Prostate gland (tissue), 2 donors: ENCODE measurements at regions not wholly inside any gene's neighbourhood (a gene's known extent, or its start where the extent isn't known, plus 50 kb on each side); places are given as distances from the start of the nearest gene placed in this dataset.

ENCODE experiments used
- DNase-seq: peaks from one replicate; pipeline ENCODE4 v3.0.0-alpha.2; 2019; ENCODE audit warnings: low spot score
- H3K27ac ChIP-seq, 2 donors: fragments of 200-600 bp; sonication (generic); 2 replicates each; pipeline ENCODE4 v1.5.1; 2017 to 2019
- H3K27me3 ChIP-seq: fragments of 200-600 bp; sonication (generic); replicated peaks from 2 replicates; pipeline ENCODE4 v1.5.1; 2019; ENCODE audit not compliant: insufficient read depth
- H3K36me3 ChIP-seq, 2 donors: fragments of 200-600 bp; sonication (generic); 1 replicate in 1 of 2; 2 replicates in 1 of 2; pipeline versions ENCODE4 v1.5.1 to v1.8.1; 2017 to 2019
- H3K4me1 ChIP-seq: fragments of 200-600 bp; sonication (generic); replicated peaks from 2 replicates; pipeline ENCODE4 v1.5.1; 2019
- H3K4me3 ChIP-seq, 2 donors: fragments of 200-600 bp; sonication (generic); 2 replicates each; pipeline ENCODE4 v1.5.1; 2017 to 2019
- H3K9me3 ChIP-seq: fragments of 200-600 bp; sonication (generic); 2 replicates; pipeline ENCODE4 v1.5.1; 2017
- CTCF ChIP-seq, 4 experiments: fragments of 200-600 bp in 2 of 4; fragments of 450-650 bp in 2 of 4; sonication (generic) in 2 of 4; IDR thresholded peaks; 1 replicate in 3 of 4; 2 replicates in 1 of 4; pipeline ENCODE4 v1.5.1; 2016 to 2019; ENCODE audit warnings: antibody characterized with exemption in 4 of 4, mild to moderate bottlenecking in 2 of 4, moderate library complexity in 2 of 4
- POLR2A ChIP-seq: fragments of 450-650 bp; IDR thresholded peaks from one replicate; pipeline ENCODE4 v1.6.1; 2016; ENCODE audit warnings: antibody characterized with exemption, mild to moderate bottlenecking
- POLR2AphosphoS5 ChIP-seq: sonication (generic); formaldehyde crosslinking; IDR thresholded peaks from one replicate; pipeline ENCODE4 v1.6.1; 2017; ENCODE audit warnings: antibody characterized with exemption
- WGBS: methylation state at CpG from one replicate; pipeline ENCODE4 v1.1.5; 2018; 5-methylcytosine and 5-hydroxymethylcytosine counted together
- intact Hi-C: fragments of 100-400 bp; cut with DNase I; formaldehyde crosslinking; loops from one replicate; pipeline ENCODE4 v1.14.2; 2022

GRCh38 chr5:165083394-165083793 lies 1578.0 kb downstream of the MAT2B start:
- Histone ChIP-seq H3K4me1 (no peaks in the 10 kb centered on the region), H3K27ac (no peak overlapping the region), H3K36me3 (no peaks in the 10 kb centered on the region), H3K27me3 (no peaks in the 10 kb centered on the region), H3K9me3 (no peaks in the 10 kb centered on the region), H3K4me3 (no peak overlapping the region)
- no peak for DNase-seq
- WGBS = 52% methylated on average over 1 of the region's 1 CpG
- TF ChIP-seq CTCF (IDR thresholded peaks at IDR 0.05) (no peak), POLR2AphosphoS5 (no peak), POLR2A (no peak)
- intact Hi-C loops = no loop called here

- WGBS = 49% methylated on average over 2 of the region's 2 CpGs
- no peaks in the 10 kb centered on the region for H3K36me3 ChIP-seq
- no peaks in the 10 kb centered on the region for H3K9me3 ChIP-seq
- DNase-seq = no peak
- intact Hi-C loops = no loop called here
- TF ChIP-seq POLR2A = no peak
- no peak for TF ChIP-seq CTCF (IDR thresholded peaks at IDR 0.05)
- TF ChIP-seq POLR2AphosphoS5 = no peak
- no peaks in the 10 kb centered on the region for H3K4me1 ChIP-seq
- H3K4me3 ChIP-seq = no peak overlapping the region
- no peaks in the 10 kb centered on the region for H3K27me3 ChIP-seq
- H3K27ac ChIP-seq = no peak overlapping the region
Measured at GRCh38 chr5:165086465-165086864, 1581.0 kb downstream of the MAT2B start.

GRCh38 chr5:165094782-165095181 lies 1589.4 kb downstream of the MAT2B start:
- Histone ChIP-seq H3K9me3 (no peaks in the 10 kb centered on the region), H3K27me3 (no peaks in the 10 kb centered on the region), H3K4me3 (no peak overlapping the region), H3K27ac (no peak overlapping the region), H3K4me1 (no peaks in the 10 kb centered on the region), H3K36me3 (no peaks in the 10 kb centered on the region)
- DNase-seq = no peak
- no peak for TF ChIP-seq POLR2AphosphoS5
- no peak for TF ChIP-seq POLR2A
- TF ChIP-seq CTCF (IDR thresholded peaks at IDR 0.05) = no peak
- 99% methylated on average over 1 of the region's 1 CpG for WGBS
- intact Hi-C loops = no loop called here

GRCh38 chr5:165101709-165102108 lies 1596.3 kb downstream of the MAT2B start:
- Histone ChIP-seq H3K9me3 (no peaks in the 10 kb centered on the region), H3K36me3 (no peaks in the 10 kb centered on the region), H3K4me3 (no peak overlapping the region), H3K27me3 (no peaks in the 10 kb centered on the region), H3K4me1 (no peaks in the 10 kb centered on the region), H3K27ac (no peak overlapping the region)
- DNase-seq = no peak
- intact Hi-C loops = no loop called here
- TF ChIP-seq POLR2AphosphoS5 = no peak
- no peak for TF ChIP-seq CTCF (IDR thresholded peaks at IDR 0.05)
- no peak for TF ChIP-seq POLR2A
- WGBS = 97% methylated on average over 3 of the region's 3 CpGs

- H3K4me3 ChIP-seq = no peak overlapping the region
- TF ChIP-seq POLR2AphosphoS5 (no peak), POLR2A (no peak), CTCF (IDR thresholded peaks at IDR 0.05) (no peak)
- no peaks in the 10 kb centered on the region for H3K9me3 ChIP-seq
- no peak overlapping the region for H3K27ac ChIP-seq
- no peaks in the 10 kb centered on the region for H3K36me3 ChIP-seq
- DNase-seq = no peak
- intact Hi-C loops = no loop called here
- H3K4me1 ChIP-seq = no peaks in the 10 kb centered on the region
- H3K27me3 ChIP-seq = no peaks in the 10 kb centered on the region
- WGBS = 56% methylated on average over 4 of the region's 4 CpGs
Measured at GRCh38 chr5:165104611-165105010, 1599.2 kb downstream of the MAT2B start.
